ENCODE measurements at regions not wholly inside any gene's neighbourhood (a gene's known extent, or its start where the extent isn't known, plus 50 kb on each side); places are given as distances from the start of the nearest gene placed in this dataset.
A peak's percentile ranks its signal among the peaks of the same experiment; 100 is the strongest.
"Not testable (repeated sequence)": the region's sequence is repeated elsewhere in the genome, so short reads cannot be mapped to it uniquely, and the experiment has no call there.

DNA sequence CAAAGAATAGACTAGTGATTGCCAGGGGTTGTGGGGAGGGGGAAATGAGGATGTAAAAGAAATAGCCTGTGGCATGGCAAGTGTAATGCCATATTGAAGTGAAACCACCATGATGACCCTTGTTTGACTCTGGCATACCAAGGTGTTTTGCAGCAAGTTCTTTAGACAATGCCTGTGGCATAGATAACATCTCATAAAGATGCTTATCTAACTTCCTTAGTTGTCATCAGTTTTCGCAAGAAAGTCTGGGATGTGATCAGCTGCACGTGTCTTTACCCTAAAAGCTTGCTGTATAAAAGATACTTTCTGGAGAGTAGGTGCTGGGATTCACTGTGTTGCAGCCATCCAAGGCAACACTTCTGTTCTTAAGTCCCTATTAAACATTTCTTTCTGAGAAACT is 176.1 kb upstream of the MAGEB16 start:
- no peak for DNase-seq (ENCODE audit: low read depth)

DNA sequence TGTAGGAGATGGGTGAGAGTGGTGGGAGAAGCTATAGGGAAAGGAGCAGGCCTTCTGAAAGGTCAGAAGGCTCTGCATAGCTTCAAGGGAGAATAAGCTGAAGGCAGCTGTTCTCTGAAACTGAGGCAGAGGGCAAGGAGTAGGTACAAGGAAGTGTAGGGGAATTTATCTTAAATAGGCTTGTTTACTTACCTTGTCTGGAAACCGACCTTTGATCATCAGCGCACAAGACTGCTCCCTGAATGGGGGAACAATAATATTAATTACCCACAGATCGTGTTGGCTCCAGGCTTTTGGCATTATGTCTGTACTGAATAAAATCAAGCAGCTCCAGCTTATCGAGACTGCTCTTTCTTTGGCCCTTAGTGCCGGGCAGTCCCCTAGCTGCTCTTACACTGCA is 175.5 kb upstream of the MAGEB16 start:
- no peak for DNase-seq (ENCODE audit: low read depth)

DNA sequence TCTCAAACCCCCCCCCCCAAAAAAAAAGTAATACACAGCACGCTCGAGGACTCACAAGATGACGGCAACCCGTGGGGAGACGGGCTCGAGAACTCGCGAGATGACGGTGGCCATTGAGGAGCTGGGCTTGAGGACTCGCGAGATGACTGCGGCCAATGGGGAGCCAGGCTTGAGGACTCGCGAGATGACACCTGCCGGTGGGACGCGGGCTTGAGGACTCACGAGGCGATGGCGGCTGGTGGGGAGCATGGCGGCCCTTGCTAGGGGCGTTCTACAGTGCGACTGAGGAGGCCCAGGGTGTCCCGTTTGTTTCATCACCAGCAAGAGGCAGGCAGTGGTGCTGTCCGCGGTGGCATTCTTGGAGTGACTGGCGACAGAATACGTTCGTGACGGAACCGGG is 172.4 kb upstream of the MAGEB16 start:
- DNase-seq (ENCODE audit: low read depth): no peak

DNA sequence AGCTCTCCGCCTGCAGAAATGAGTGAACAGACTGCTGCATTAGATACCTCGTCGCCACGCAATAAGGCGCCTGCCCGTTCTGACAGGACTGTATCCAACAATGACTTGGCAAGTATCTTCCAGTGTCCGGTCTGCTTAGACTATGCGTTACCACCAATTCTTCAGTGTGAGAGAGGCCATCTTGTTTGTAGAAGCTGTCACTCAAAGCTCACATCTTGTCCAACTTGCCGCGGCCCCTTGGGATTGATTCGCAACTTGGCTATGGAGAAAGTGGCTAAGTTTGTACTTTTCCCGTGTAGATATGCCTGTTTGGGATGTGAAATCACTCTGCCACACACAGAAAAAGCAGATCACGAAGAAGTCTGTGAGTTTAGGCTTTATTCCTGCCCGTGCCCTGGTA is 172.0 kb upstream of the MAGEB16 start:
- no peak for DNase-seq (ENCODE audit: low read depth)

DNA sequence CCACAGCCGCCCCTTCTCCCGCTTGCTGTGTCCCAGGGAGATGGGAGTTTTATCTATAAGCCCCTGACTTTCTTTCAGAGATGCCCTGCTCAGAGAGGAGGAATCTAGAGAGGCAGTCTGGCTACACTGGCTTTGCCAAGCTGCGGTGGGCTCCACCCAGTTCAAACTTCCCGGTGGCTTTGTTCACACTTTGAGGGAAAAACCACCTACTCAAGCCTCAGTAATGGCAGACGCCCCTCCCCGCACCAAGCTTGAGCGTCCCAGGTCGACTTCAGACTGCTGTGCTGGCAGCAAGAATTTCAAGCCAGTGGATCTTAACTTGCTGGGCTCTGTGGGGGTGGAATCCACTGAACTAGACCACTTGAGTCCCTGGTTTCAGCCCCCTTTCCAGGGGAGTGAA is 162.2 kb upstream of the MAGEB16 start:
- not testable (repeated sequence) for DNase-seq (ENCODE audit: low read depth)

DNA sequence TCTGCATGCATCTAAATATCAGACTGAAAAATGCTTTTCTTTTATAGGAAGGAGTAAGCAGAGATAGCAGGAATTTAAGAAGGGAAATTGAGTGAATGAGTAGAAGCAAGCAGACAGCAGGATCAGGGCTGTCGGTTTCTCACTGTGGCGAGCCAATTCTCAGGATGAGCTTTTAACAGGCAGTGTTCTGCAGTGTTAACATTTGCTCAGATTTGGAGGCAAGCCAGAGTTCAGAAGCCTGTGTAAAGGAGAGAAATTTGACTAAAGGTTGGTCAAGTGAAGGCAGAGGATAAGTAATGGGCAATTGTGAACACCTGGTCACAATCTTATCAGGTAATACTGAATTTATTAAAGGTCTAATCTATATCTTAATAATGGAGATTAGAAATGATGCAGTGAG is 133.3 kb upstream of the MAGEB16 start:
- DNase-seq (ENCODE audit: low read depth): no peak

DNA sequence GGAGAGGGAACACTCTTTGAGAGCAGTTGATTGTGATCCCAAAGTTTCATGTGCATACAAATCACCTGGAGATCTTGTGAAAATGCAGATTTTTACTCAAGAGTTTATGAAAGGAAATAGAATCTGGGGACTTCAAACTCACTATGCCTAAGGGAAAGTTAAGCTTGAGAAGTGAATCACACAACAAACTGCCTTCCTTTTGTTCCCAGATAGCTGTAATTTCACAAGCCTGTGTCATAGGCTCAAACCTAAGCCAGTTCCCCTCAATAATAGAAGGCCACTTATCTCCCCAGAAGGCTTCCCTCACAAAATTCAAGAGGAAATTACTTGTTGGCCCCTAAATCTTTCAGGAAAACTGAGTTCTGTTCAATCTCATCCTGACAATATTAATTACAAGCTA is 132.8 kb upstream of the MAGEB16 start:
- no peak for DNase-seq (ENCODE audit: low read depth)

DNA sequence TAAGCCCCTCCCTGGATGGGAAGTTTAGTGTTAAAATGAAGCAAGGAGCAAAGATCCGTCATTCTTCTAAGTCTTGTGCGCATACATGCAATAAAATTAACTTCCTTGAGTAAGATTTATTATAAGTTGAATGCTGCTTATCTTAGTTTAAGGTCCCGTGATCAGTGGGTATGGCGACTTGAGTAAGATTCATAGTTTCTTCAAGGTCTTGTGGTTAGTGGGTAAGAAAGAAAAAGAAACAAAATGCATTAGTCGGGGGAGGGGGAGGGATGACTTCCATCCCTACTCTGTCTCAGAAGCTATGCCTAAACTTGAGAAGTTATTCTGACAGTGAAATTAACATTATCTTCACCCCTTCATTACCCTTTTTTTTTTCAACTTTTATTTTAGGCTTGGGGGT is 127.3 kb upstream of the MAGEB16 start:
- no peak for DNase-seq (ENCODE audit: low read depth)

DNA sequence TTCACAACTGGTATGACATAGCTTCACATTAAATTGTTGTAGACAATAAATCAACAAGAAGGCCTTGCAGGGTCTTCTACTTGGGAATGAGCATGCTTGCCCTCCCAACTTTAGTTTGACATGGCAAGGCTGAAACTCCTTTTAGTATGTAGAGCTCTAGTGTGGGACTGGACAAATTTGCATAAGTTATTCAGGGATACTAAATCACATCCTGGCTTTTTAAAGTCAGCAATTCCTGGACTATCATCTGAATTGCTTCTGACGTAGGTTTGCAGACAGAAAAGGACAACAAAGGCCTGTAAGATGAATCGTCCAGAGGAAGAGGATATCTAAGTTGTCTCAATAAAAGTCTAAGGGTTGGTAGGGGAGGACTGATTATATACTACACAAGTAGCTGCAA is 123.0 kb upstream of the MAGEB16 start:
- no peak for DNase-seq (ENCODE audit: low read depth)

DNA sequence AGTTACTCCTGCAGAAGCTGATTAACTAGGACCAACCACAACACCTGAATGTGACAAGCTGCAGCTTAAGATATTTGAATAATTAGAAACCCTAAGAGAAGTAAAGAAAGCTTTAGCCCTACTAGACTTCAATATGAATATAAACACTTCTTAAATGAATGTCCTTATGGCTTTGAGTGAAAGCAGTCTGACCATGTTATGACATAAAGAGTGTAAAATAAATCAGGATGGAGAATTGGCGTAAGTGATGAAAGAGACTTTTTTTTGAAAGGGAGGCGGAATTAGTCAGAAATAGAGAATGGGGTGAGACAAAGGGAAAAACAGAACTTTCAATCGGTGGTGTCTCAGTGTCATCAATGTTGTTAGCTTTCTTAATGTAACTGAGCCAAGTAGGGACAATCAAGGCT is 117.2 kb upstream of the MAGEB16 start:
- no peak for DNase-seq (ENCODE audit: low read depth)

DNA sequence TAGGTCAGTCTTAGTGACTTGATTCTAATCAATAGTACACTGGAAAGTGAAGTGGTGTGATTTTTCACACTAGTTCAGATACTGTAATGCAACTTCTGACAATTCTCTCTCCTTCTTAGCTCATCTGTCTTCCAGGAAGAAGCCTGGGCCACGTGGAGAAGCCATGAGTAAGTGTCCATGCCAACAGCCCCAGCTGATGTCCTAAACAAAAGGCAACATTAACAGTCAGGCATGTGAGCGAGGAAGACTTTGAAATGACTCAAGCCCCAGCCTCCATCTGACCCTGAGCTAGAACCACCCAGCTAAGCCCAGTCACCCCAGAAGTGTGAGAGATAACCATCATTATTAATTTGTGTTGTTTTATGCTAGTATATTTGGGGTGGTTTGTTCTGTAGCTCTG is 115.7 kb upstream of the MAGEB16 start:
- no peak for DNase-seq (ENCODE audit: low read depth)

DNA sequence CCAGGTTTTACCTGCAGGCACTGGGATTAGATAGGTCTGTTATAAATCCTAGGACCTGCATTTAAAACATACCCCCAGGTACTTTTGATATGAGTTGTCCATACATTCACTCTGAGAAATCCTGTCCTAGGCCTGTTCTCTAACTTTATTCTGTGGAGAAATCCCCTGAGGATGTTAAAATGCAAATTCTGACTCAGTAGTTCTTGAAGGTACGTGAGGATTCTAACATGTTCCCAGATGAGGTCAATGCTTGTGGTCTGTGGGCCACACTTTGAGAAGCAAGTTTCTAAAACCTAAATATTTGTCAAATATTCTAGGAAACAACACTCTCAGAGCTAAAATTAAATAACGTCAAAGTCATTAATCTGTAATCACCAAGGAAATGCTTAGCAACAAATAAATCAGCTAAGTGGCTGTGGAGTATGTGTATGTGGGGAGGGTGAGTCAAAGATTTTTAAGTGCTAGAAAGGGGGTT is 101.3 kb upstream of the MAGEB16 start:
- no peak for DNase-seq (ENCODE audit: low read depth)

DNA sequence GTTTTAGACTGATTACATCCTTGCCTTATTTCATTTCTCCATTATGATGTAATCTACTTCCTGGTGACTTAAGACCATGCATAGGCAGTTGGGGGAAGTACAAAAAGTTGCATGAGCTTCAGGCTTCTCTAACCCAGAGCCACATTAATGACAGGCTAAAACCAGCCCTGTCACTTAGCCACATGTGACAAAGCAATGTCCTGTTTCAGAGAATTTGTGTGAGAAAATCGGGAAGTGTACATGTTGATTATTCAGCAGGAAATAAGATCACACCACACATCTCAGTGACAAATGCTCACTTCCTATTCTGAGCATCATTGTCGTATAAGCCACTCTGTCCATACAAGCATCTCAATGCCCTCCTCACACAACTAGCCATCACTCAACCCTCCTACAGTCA is 98.5 kb upstream of the MAGEB16 start:
- no peak for DNase-seq (ENCODE audit: low read depth)

DNA sequence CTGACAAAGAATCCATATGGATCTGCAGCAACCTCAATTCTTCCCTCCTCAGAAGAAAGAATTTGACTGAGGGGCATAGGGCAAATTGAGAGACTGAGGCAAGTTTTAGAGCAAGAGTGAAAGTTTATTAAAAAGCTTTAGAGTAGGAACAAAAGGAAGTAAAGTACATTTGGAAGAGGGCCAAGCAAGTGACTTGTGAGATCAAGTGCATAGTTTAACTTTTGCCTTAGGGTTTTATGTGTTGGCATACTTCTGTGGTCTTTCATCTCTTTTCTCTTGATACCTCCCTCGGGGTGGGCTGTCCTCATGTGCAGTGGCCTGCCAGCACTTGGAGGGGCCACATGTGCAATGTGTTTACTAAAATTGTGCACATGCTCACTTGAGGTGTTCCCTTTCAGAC is 98.0 kb upstream of the MAGEB16 start:
- DNase-seq (ENCODE audit: low read depth): no peak

DNA sequence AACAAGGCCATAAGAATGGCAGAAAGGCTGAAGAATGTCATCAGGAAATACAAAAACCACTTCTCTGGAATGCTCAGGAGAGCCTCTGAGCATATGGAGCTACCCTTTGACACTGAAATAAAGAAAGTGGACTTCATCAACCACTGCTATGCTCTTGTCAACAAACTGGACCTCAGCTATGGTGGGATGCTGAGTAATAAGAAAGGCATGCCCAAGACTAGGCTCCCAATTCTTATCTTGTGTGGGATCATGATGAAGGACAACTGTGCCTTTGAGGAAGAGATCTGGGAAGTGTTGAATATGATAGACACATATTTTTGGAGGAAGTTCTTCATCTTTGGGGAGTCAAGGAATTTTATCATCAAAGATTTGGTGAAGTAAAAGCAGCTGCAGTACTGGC is 86.9 kb upstream of the MAGEB16 start:
- no peak for DNase-seq (ENCODE audit: low read depth)

DNA sequence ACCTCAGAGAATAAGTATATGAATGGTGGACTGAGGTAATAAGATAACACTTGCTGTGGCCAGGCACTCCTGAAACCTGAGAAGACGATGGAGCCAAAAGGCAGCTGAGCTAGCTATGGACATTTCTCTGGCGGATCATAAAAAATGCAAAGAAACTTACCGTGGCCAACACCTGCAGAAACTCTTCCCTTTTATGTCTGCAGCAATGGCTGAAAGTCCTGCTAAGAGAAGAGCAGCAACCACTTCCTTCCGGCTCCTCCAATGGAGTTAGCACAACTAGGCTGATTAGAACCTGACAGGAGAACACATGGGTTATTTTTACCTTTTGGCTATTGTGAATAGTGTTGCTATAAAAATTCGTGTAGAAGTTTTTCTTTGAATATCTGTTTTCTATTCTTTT is 76.0 kb upstream of the MAGEB16 start:
- DNase-seq (ENCODE audit: low read depth): no peak

DNA sequence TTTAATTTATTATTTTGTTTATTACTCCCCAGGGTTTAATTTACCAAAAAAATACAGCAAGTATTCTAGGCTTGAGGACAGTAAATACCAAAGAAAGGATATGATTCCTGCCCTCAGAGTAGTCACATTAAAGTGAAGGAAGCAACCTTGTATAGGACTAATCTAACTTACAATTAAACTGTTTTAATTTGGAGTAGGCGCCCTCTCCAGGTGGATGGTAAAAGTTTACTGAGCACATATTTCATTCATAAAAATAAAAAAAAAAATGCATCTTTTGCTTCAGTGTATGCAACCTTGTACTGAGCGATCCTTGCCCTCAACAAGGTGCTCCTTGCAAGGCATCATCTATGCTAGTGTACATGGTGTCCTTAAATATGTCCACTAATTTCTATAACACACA is 72.0 kb upstream of the MAGEB16 start:
- DNase-seq (ENCODE audit: low read depth): peak; percentile 0

DNA sequence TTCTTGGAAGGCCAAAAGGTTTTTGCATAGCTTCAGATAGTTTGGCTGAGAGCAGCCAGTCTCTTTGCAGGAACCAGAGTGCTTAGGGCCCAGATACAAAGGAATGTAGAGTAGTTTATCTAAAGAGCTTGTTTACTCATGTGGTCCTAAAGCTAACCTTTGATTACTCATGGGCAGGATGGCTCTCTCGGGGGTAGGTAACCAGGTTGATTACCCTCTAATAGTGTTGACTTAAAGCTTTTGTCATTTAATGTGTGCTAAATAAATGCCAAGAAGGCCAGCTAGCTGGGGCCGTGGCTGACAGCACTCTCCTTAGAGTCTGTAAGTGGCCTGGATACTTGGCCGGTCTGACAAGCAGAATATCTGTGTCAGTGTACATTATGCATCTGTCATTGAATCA is 69.7 kb upstream of the MAGEB16 start:
- no peak for DNase-seq (ENCODE audit: low read depth)

DNA sequence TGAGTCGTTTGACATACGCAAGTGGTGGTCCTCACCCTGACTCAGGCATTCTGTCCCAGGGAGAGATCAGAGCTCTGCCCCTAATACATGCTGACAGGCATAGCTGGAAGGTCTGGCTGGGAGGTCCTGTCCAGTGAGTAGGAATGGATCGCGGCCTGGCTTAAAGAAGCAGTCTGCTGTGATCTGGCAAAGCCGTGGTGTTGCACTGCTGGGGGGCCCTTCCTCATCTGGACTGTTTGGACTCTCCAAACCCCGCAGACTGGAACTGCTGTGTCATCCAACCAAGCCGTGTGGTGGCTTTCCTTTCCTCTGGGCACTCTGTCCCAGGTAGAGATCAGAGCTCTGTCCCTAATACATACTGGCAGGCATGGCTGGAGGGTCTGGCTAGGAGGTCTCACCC is 64.3 kb upstream of the MAGEB16 start:
- DNase-seq (ENCODE audit: low read depth): no peak

DNA sequence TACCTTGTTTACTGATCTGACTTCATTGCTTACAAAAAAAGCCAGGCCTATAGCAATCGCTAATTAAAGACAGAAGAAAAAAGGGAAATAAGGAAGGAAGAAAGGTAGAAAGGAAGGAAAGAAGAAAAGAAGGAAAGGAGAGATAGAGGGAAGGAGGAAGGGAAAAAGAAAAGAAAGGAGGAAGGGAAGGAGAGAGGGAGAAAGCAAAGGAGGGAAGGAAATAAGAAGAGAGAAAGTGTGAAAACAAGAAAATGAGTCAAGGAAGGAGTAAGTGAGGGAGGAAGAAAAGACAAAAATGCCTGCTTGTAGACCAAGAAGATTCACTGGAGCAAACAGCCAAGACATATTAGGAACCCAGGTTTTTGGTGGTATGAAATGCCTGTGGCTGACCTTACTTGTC is 57.0 kb upstream of the MAGEB16 start:
- DNase-seq (ENCODE audit: low read depth): no peak

DNA sequence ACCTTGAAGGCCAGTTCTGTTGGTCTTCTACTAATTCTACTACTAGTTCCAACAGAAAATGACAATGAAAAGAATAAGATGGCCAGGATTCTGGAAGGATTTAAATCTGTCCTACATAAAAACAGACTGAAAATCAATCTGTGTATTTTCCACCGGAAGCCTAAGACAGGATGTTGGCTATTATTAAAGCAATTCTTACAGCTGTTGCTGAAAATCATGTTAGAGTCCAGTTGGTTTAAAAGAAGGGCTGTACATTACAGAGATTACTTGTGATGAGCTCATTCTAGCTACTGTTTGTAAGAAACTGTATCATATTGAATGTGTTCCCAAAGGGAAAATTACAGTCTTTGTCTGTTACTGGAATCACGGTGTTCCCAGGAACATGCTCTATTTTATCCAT is 54.8 kb upstream of the MAGEB16 start:
- DNase-seq (ENCODE audit: low read depth): no peak
